GM12891 (cell line): ENCODE measurements at regions not wholly inside any gene's neighbourhood (a gene's known extent, or its start where the extent isn't known, plus 50 kb on each side); places are given as distances from the start of the nearest gene placed in this dataset.

Experiments used
- PAX5 ChIP-seq: IDR thresholded peaks from 2 replicates; pipeline ENCODE4 v1.6.1; 2011; ENCODE audit warnings: low read length, moderate library complexity, mild to moderate bottlenecking; ENCODE audit not compliant: insufficient read depth, severe bottlenecking
- POLR2A ChIP-seq: IDR thresholded peaks from 2 replicates; pipeline ENCODE4 v1.6.1; 2011; ENCODE audit warnings: low read depth, low read length, control low read depth
- POLR2AphosphoS5 ChIP-seq: IDR thresholded peaks from 2 replicates; pipeline ENCODE4 v1.6.1; 2011; ENCODE audit warnings: low read depth, low read length, control low read depth
- SPI1 ChIP-seq: IDR thresholded peaks from 2 replicates; pipeline ENCODE4 v1.6.1; 2011; ENCODE audit warnings: low read depth, low read length, control low read depth
- TAF1 ChIP-seq: IDR thresholded peaks from 2 replicates; pipeline ENCODE4 v1.6.1; 2011; ENCODE audit warnings: low read depth, low read length, control low read depth

DNA sequence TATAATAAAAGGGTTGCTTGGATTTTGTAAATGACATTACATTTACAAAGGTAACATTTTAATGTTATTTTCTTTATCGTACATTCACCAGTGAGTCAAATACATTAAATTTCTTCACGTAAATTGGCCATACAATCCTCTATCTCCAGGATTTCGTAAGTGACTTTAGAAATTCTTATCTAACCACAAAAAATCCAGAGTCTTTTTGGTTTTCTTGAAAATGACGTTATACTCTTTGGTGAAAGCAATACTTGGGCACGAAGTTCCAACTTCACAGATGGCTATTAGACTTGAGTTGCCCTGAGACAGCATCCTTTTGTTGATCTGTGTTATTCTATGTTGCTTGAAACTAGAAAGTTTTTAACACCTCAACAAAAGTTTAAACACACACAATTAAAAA, 87.4 kb upstream of the CDH10 start:
- no peak for TF ChIP-seq POLR2A
- TF ChIP-seq POLR2AphosphoS5 = no peak
- TF ChIP-seq TAF1 = no peak
- no peak for TF ChIP-seq PAX5
- TF ChIP-seq SPI1 = no peak
